HG03039 (cell line): ENCODE measurements at regions not wholly inside any gene's neighbourhood (a gene's known extent, or its start where the extent isn't known, plus 50 kb on each side); places are given as distances from the start of the nearest gene placed in this dataset.

Experiments
- ATAC-seq: cut with Tn5 transposase; IDR thresholded peaks from one replicate; pipeline ENCODE4 v1.9.1; 2021; ENCODE audit warnings: mild to moderate bottlenecking, moderate library complexity; ENCODE audit not compliant: unreplicated experiment

DNA sequence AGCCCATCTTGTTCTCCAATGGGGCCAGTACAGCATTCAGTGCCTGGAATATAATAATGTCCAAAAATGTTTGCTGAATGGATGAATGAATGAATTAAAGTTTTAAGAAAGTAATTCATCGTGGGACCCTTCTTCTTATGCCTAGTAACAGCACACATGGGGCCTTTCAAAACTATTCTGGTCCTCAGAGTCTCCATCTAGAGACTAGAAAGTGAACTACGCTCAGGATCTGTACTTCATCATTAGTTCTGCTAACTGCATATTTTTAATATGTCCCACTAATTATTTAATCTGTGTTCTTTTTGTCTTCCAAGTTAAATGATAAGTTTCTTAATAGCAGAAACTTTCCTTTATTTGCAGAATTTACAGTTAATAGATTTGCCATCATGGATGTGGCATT, 172.5 kb downstream of the SMAD2 start:
- no peak for ATAC-seq

DNA sequence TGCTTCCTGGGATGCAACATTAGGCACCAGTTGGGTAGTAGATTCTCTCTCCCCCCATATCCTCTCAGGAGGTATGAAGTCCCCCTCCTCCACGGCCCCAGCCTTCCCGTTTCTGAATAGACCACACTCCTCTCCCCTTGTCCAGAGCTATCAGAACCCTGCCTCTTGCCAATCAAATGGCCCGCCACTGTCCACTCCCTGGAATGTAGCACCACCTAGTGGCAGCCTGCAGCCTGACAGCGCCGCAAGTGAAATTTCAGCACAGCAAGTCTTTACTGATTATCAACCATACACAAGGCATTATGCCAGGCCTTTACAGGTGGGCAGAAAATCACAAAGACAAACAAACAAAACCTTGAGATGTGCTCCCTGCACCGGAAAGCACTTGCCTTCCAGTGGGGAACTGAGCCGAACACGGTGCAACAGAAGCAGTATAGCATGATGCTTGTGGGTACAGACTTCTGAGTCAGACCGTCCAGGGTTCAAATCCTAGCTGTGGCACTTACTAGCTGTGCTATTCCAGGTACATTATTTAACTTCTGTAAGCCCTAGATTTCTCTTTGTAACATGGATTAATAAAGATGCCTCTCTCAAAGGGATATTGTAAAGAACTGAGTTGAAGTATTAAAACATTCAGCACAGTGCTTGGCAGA, 174.0 kb downstream of the SMAD2 start:
- no peak for ATAC-seq

DNA sequence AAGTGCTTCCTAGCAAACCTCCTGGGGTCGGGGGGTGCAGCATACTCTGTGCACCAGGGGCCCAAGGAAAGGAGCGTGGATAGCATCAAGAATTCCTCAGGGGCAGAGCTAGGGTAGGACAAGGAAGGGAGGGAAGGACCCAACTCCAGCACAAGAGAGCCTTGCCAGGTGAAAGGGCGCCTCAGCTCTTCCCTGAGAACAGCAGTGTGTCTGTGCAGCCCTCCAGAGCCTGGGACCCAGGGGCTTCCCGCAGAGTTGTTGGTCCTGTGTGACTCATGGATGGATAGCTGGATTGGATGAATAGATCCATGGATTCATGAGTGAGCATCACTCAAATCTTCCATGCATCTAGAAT, 175.4 kb downstream of the SMAD2 start:
- no peak for ATAC-seq

DNA sequence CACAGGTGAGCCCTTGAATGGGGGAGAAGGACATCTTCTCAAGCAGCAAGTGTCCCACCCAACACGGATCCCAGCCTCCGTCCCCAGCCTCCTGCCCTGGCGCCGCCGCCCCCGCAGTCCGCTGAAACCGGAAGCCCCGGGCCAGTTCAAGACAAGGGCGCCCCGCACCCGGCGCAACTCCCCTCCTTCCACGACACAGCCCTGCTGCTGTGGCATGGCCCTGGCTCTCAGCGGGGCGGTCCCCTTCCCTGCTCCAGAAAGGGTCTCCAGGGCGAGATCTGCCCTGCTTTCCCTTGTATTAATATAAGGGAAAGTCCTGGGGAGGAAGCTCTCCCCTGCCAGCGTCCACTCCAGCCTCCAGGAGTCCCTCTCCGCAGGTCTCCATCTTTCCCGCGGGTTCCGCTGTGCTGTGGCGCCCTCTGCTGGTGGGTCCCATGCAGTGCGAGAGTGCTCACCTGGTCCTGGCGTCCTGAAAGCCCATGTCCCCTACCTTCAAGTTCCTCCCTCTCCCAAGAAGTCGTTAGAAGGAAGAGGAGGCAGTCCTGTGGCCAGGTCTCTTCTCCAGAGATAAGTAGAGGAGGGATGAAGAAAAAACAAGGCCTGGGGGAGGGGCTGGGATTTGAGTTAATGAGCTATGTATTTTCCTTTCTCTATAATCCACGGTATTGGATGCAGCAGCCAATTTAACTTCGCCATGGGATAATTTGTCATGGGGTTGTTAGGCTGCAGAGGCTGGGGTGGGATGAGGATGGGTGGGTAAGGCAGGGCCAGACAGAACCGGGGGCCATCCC, 176.0 kb downstream of the SMAD2 start:
- ATAC-seq, result no peak

DNA sequence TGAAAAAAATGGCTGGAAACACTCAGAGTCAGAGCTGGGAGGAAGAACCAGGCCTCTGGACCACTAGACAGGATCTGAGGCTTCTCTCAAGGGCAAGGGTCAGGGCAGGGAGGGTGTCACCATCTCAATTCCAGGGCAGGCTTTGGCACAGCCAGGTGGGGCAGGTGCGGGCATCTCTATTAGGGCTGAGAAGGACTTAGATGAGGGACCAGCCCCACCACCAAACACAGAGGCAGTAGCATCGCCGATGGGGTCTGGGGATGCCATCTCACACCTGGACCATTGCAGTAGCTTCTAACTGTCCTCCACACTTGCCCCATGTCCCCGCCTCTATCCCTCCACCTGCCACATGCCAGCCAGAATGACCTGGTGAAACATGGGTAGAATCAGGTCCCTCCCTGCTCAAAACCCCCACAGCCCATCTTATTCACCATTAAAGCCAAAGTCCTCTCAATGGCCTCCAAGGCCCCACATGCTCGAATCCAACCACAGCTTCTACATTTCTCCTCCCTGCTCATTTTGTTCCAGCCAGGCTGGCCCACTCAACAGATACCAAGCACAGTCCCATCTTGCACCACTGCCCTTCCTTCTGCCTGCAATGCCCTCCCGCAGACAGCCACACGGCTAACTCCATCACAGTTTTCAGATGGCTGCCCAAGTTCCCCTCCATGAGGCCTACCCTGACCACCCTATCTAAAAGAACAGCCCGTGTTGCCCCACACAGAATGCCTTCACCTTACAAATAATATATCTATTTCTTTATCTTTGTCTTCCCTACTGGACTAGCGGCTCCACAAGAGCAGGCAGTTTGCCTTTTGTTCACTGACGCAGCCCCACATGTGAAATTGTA, 177.4 kb downstream of the SMAD2 start:
- ATAC-seq, result no peak

DNA sequence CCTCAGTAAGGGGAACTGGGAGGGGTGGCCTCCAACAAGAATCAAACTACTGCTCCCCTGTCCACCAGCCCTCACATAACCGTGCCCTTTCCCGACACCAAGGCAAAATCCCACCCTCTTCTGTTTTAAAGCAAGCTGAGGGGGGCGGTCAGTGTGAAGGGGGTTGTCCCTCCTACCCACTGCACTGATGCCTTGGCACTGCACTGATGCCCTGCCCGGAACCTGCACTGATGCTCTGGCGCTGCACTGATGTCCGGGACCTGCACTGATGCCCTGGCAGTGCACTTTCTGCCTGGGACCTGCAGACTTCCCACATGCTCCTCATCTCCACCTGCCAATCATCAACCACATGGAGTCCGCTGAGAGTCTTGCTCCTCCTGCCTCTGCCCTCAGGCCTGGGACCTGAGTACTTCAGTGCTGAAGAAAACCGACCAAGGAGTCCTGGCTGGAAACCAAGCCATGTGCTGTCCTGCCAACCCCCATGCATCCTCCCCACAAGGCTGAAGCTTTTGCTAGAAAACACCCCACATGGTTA, 179.5 kb downstream of the SMAD2 start:
- no peak for ATAC-seq

DNA sequence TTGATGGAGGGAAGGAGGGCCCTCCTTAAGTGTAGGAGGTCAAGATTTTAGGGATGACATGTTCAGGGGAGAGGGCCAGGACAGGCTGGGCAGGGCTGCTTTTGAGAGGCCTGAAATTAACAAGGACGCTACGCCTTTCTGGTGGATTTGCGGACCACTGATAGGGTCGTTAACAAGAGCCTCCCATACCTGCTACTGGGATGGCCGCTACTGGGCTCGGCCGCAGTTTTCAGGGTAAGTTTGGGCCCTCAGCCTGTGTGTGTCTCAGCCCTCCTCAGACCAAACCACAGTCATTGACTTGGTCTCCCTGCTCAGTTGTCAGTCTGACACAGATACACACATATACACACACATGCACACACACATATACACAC, 180.9 kb downstream of the SMAD2 start:
- ATAC-seq, result no peak

DNA sequence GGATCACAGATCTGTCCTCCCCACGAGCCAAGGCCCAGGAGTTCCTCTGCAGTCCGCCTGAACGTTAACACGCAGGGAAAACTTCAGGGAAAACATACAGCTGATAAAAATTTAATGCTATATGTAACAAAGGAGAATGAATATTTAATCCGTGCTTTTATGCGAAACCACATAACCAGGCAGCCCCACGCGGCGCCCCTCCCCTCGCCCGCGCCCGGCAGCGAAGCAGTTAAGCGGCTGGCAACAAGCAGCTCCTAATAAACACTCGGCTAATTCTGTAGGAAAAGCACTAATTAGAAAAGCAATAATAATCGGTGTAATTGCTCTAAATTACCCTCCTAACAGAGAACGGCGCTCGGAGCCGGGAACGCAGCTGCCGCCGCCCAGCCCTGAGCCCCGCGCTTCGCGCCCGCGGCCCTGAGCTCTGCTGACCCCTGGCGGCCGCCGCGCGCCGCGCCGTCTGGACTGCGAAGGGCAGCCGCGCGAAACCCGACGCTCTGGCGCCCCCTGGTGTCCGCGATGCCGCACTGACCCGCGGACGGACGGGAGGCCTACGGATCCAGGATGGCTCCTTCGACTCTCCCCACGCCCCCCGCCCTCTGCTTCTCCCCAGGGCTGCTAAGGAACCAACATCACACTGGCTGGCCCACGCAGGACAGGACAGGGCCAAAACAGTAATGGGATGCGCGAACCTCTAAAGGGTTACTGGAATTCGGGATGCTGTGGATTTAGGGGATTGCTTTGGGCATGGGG, 181.4 kb downstream of the SMAD2 start:
- ATAC-seq, result peak; percentile 72

DNA sequence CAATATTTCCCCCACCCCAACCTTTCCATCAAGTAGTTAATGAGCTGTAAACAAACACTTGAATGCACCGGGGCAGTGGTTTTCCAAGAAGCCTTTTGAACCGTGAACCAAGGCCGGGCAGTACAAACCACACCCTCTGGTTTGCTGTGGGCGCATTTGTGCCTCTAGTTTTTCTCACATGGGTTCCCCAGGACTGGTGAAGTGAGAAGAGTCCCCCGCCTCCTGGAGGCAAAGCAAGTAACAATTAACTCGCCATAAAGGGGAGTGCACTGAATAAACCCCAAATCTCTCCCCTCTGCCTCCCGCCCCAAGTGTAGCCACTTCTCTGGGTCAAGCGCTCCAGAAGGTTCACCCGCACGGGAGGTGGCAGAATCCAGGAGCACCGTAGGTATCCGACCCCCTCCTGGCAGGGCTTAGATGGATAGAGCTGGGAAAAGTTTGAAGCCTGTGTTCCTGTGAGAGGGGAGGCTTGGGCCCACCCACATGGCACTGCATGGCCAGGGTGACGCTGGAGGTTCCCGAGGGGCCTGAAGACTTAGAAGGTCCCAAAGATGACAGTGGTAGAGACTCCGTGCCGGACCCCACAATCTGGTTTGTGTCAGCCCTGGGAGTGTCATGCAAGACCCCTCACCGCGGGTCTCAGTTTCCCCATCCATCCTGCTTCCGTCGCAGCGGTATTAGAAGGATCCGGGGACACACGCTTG, 182.2 kb downstream of the SMAD2 start:
- no peak for ATAC-seq

DNA sequence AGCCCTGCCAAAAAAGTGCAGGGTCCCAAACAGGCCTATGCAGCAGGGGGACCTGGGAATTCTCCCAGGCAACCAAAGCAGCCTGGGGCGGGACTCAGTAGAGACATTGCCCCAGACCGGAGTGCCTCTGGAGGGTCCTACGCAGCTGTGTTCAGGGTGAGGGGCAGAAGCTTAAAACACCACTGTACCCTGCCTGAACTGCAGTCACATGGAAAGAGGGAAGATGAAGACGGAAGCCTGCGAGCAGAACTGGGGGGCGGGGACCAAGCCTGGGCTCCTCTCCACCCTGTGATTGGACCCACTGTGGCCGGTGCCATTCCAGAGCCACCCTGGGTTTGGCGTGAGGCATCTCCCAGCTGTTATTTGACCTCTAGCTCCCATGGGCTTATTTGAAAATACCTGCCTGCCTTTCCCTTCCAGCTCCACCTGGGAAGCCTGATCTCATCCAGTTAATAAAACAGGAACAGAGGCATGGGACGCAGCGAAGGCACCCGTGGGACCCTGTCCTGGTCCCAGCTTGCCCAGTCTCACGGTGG, 183.1 kb downstream of the SMAD2 start:
- no peak for ATAC-seq

DNA sequence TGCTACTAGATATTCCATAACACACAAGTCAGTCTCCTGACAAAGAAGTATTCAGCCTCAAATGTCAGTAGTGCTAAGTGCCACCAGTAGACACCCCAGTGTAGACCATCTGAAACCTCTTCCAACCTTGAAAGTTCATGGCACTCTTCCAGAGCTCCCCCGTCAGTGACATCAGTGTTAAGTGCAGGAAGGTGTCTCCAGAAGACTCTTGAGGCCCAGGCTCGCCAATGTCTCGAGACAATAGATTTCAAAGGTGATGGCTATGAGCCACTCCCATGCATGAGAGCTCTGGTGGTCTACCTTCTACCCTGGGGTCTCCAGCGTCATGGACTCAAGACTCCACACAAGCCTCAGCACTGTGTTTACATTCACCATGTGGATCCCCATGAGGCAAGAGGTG, 183.8 kb downstream of the SMAD2 start:
- no peak for ATAC-seq

DNA sequence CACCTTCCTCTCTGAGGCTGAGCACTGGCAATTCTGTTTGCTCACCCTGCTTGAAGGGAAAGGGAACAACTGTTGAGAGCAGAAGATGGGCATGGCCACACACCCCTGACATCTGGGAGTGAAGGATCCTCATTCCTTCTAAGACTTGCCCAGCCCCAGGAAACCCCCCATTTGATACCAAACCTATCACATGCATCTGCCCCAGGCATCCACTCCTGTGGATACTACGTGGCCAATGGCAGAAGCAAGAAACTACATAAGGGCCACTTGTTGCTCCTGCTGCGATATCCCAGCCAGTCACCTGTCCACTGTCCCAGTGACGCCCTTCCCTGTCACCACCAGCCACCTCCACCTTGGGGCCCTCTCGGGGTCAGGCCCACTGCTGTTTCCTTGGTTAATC, 185.2 kb downstream of the SMAD2 start:
- ATAC-seq, result no peak

DNA sequence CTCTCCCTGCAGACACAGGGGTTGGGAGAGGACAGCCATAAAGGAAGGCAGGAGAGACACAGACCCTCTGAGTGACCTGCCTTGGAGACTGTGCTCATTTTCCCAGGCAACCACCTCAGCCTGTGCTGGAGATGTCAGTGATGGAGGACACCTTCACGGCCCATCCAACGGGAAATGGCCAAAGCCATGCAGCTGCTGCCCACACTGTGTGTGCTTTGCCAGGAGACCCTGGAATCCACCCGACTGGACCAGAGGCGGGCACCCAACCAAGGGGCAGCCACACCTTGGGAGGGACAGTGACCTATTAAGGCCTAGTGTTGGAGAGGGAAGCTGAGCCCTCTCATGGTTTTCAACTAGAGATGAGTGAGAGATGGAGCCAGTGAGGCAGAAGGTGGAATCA, 192.5 kb downstream of the SMAD2 start:
- no peak for ATAC-seq

DNA sequence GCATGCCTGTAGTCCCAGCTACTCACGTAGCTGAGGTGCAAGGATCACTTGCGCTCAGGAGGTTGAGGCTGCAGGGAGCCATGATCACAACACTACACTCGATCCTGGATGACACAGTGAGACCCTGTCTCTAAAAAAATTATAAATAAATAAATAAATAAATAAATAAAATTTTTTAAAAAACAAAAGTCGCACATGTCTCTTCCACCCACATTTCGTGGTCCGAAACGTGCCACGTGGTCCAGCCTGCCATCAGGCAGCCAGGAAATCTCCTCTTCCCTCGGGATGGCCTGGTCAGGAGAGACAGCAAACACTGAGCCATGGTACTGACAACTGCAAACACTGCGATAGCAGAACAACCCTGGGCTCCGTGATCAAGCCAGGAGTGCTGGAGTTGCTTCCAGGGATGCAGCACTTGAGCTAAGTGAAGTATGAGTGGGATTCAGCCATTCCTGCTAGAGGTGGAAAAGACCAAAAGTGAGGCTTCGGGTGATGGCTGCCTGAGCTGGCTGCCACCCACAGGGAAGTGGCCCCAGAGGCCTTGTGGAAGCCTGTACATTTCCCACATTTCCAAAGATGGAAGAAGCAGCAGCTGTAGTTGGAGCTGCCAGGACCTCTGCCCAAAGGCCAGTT, 193.1 kb downstream of the SMAD2 start:
- no peak for ATAC-seq

DNA sequence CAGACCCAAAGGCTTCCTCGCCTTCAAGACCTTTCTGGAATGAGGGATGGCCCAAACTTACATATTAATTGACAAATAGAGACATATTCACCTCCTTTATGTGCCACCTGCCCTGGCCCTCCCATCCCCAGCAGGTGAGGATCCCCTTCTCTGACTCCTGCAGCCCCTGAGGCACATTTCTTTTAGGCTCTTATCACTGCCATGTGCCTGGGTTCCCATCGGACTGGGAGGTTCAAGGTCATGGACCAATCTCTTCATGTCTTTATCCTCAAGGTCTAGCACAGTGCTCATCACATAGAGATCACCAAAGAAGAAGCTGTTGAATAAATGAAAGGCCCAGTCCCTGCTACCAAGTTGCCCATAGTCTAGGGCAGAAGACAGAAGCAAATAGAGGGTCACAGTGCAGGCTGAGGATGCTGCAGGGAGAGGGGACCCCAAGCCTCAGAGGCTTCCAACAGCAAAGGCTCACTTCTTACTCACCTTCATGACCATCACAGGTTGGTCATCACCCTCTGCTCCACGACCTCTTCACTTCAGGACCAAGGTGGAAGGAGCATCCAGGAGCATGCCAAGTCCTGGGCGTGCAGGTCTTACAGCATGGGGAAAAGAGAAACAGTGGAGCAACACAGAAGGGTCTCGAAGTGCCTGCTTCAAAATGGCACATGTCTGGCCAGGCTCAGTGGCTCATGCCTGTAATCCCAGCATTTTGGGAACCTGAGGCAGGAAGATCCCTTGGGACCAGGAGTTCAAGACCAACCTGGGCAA, 193.9 kb downstream of the SMAD2 start:
- no peak for ATAC-seq

DNA sequence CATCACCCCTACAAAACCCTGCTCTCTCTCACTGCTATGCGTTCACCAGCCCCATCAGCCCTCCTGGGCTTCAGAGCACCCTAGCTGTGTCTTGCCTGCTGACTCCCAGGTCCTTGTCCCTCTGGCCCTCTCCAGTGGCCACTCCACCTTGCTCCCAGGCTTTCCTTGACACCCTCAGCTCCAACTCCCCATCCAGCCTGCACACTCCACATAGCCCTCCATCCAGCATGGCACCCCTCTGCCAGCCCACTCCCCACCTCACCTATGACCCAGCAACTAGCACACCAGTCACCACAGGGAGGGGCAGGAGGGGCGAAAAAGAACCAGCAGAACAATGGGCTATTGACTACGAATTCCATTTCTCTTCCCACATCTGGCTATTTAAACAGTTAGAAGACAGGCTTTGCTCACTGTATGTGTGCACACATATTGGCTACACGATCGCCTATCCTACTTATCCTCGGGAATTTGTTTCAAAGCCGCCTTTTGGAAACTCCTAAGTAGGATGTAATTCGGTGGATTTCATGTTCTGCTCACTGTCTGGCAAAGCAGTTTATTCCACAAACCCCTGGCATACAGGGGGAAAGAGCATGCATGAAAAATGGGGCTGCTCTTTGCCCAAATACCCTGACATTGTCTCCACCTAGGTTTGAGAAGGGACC, 195.3 kb downstream of the SMAD2 start:
- ATAC-seq, result no peak

DNA sequence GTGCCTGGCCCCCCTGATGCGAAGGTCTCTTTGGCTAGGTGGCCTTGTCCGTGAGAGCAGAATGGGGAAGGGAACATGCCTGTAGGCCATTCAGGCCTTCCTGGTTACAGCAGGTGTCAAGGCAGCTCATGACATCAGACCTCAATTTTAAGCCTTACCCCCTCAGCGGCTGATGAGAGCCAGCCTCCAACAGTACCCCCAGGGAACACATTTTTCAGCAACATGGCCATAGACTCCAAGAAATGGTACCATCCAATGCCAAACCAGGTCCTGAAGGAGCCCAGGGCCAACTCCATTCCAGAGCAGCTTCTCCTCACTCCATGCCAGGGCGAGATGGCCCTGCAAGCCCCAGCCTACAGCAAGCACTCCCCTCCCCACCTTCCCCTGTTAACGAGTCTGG, 199.2 kb downstream of the SMAD2 start:
- ATAC-seq, result no peak

DNA sequence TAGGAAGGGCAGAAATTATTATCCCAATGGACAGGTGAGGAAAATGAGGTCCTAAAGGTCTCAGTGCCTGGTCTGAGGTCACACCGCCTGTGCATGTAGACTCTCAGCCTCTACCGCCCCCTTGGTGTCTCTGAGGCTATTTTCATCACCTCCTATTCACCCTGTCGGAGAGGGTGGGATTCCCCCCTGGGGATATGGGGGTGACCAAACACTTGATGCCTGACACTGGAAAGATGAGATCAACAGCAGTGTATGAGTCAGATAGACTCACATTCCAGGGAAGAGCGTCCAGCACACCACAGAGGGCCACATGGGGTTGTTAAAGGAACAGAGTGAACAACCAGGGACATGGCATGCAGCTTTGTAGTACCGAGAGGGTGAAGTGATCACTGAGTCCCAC, 199.7 kb downstream of the SMAD2 start:
- ATAC-seq, result no peak
